Lower leg skin (tissue), 3 donors: ENCODE measurements at regions not wholly inside any gene's neighbourhood (a gene's known extent, or its start where the extent isn't known, plus 50 kb on each side); places are given as distances from the start of the nearest gene placed in this dataset.

ENCODE experiments used
- POLR2A ChIP-seq, 2 donors: fragments of 450-650 bp; IDR thresholded peaks; one replicate each; pipeline ENCODE4 v1.6.1; 2016 to 2017; ENCODE audit warnings: antibody characterized with exemption in 2 of 2, mild to moderate bottlenecking in 1 of 2, moderate library complexity in 1 of 2
- TF ChIP-seq, protein P1 (sequence below), 3 donors: fragments of 450-650 bp; IDR thresholded peaks; one replicate each; pipeline ENCODE4 v1.5.1; 2016; ENCODE audit warnings: antibody characterized with exemption in 3 of 3, mild to moderate bottlenecking in 3 of 3, moderate library complexity in 2 of 3

DNA sequence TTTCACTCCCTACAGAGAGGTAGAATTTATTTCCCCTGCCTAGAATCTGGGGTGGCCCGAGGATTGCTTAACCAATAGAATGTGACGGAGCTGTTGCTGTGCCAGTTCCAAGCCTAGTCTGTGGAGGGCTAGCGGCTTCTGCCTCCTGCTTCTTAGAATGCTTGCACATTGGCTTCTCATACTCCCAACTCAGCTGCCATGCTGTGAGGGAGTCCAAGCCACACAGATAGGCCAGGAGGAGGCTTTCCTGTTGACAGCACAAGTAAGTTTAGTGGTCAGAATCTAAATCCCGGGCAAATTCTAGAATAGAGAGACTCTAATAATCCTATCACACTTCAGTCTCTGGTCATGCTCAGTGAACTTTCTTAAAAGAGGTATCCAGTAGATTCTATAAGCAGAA, 57.5 kb upstream of the SNRPB2 start:
- TF ChIP-seq, protein P1, sequence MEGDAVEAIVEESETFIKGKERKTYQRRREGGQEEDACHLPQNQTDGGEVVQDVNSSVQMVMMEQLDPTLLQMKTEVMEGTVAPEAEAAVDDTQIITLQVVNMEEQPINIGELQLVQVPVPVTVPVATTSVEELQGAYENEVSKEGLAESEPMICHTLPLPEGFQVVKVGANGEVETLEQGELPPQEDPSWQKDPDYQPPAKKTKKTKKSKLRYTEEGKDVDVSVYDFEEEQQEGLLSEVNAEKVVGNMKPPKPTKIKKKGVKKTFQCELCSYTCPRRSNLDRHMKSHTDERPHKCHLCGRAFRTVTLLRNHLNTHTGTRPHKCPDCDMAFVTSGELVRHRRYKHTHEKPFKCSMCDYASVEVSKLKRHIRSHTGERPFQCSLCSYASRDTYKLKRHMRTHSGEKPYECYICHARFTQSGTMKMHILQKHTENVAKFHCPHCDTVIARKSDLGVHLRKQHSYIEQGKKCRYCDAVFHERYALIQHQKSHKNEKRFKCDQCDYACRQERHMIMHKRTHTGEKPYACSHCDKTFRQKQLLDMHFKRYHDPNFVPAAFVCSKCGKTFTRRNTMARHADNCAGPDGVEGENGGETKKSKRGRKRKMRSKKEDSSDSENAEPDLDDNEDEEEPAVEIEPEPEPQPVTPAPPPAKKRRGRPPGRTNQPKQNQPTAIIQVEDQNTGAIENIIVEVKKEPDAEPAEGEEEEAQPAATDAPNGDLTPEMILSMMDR (IDR thresholded peaks at IDR 0.05): no peak
- TF ChIP-seq POLR2A (IDR thresholded peaks at IDR 0.05): no peak
